ENCODE measurements at regions not wholly inside any gene's neighbourhood (a gene's known extent, or its start where the extent isn't known, plus 50 kb on each side); places are given as distances from the start of the nearest gene placed in this dataset.
A peak's percentile ranks its signal among the peaks of the same experiment; 100 is the strongest.

- TF ChIP-seq EP300 (IDR thresholded peaks at IDR 0.05) (no peak), POLR2AphosphoS5 (IDR thresholded peaks at IDR 0.05) (peak in 2 of 3 donors; percentile 21 to 41), CTCF (IDR thresholded peaks at IDR 0.05) (no peak), POLR2A (IDR thresholded peaks at IDR 0.05) (no peak)
These were observed 59.0 kb upstream of the PDE3B start for GRCh38 chr11:14584595-14584994.
